ENCODE measurements at regions not wholly inside any gene's neighbourhood (a gene's known extent, or its start where the extent isn't known, plus 50 kb on each side); places are given as distances from the start of the nearest gene placed in this dataset.

GRCh38 chr21:18058731-18059398, 185.8 kb upstream of the CHODL start:
- Histone ChIP-seq H3K18ac (ENCODE audit: extremely low read depth, low read length) (no peak overlapping the region), H3K79me2 (ENCODE audit: control insufficient read depth in 1 of 2, insufficient read depth in 2 of 2, low read length in 2 of 2) (no peaks in the 10 kb centered on the region), H2BK120ac (replicated peaks; ENCODE audit: low read depth, low read length) (no peak overlapping the region), H2BK15ac (ENCODE audit: low read length) (no peak overlapping the region), H2BK5ac (ENCODE audit: low read depth, low read length) (no peak overlapping the region), H3K4me1 (replicated peaks in 1 of 4; ENCODE audit: control insufficient read depth in 3 of 4, insufficient read depth in 4 of 4, low read length in 3 of 4) (peaks cover 0 to 4% (median 0%) of the 10 kb centered on the region in 4 experiments; a peak in 1 of 7 replicates), H2BK20ac (ENCODE audit: low read length) (no peak overlapping the region), H2BK12ac (ENCODE audit: low read depth, low read length) (no peak overlapping the region), H3K27ac (ENCODE audit: low read depth, low read length) (no peak overlapping the region), H3K4ac (replicated peaks; ENCODE audit: insufficient read length, low read depth, low read length) (no peak overlapping the region), H2AFZ (ENCODE audit: low read length) (no peak overlapping the region), H4K5ac (ENCODE audit: insufficient read length, low read depth, low read length) (no peak overlapping the region), H4K20me1 (replicated peaks in 1 of 2; ENCODE audit: control insufficient read depth in 1 of 2, insufficient read depth in 2 of 2, low read length in 2 of 2) (no peaks in the 10 kb centered on the region), H3K27me3 (replicated peaks in 1 of 4; ENCODE audit: control insufficient read depth in 3 of 4, extremely low read depth in 1 of 4, insufficient read depth in 3 of 4, low read length in 3 of 4) (no peaks in the 10 kb centered on the region), H3K4me3 (ENCODE audit: extremely low read depth in 1 of 4, insufficient read depth in 2 of 4, low read depth in 3 of 4, low read length in 4 of 4) (no peak overlapping the region), H3K9ac (replicated peaks in 1 of 4; ENCODE audit: extremely low read depth in 1 of 4, low read depth in 3 of 4, low read length in 3 of 4) (no peak overlapping the region), H3K56ac (replicated peaks; ENCODE audit: insufficient read length, low read depth, low read length) (no peak overlapping the region), H3K79me1 (ENCODE audit: low read depth, low read length) (no peaks in the 10 kb centered on the region), H3K23ac (ENCODE audit: insufficient read length) (no peak overlapping the region), H3K9me3 (ENCODE audit: insufficient read depth in 2 of 2, low read depth in 1 of 2, low read length in 1 of 2) (no peaks in the 10 kb centered on the region), H4K91ac (replicated peaks; ENCODE audit: insufficient read length, low read length) (no peak overlapping the region), H3K23me2 (ENCODE audit: low read depth, low read length) (no peaks in the 10 kb centered on the region; the same call in 1 of the 2 replicates), H4K8ac (ENCODE audit: extremely low read depth, insufficient read depth, low read length) (no peak overlapping the region), H2AK5ac (ENCODE audit: low read depth, low read length) (no peak overlapping the region), H3K14ac (ENCODE audit: insufficient read length) (no peak overlapping the region), H3K36me3 (ENCODE audit: control insufficient read depth in 2 of 4, insufficient read depth in 4 of 4, low read length in 3 of 4) (no peaks in the 10 kb centered on the region), H3K4me2 (ENCODE audit: insufficient read depth in 1 of 2, low read depth in 2 of 2, low read length in 2 of 2) (no peak overlapping the region)
- TF ChIP-seq GABPA (IDR thresholded peaks at IDR 0.05; ENCODE audit: borderline replicate concordance, insufficient read depth, low read length) = no peak
- no peak for TF ChIP-seq MAX (IDR thresholded peaks at IDR 0.05)
- TF ChIP-seq RBBP5 (IDR thresholded peaks at IDR 0.05; ENCODE audit: borderline replicate concordance, low read depth, low read length) = no peak
- POLR2A ChIA-PET (ENCODE audit: partially characterized antibody) = no interaction called here
- DNase-seq (ENCODE audit: low read depth in 1 of 2, low spot score in 2 of 2) (no peak), FAIRE-seq (no peak)
- CTCF ChIA-PET (ENCODE audit: partially characterized antibody) = interaction anchor here (3.0 kb wide), 1 partner anchor 18 kb away, joined by 8 read pairs; no protein-coding TSS in a partner anchor
- 94% methylated on average over 3 of the region's 3 CpGs; no CpG with 5 or more reads in 1 of the 2 experiments for WGBS, 2 experiments (ENCODE audit: extremely low coverage in 1 of 2, insufficient coverage in 1 of 2, insufficient read length in 1 of 2, insufficient replicate concordance in 2 of 2, low coverage in 1 of 2, low lambda C conversion rate in 2 of 2, missing lambda C conversion rate in 1 of 2)
